Retinal pigment epithelial cell (primary cell): ENCODE measurements at regions not wholly inside any gene's neighbourhood (a gene's known extent, or its start where the extent isn't known, plus 50 kb on each side); places are given as distances from the start of the nearest gene placed in this dataset.

Source experiments
- DNase-seq: peaks from one replicate; pipeline ENCODE4 v3.0.0-alpha.2; 2010; ENCODE audit warnings: low read depth
- H3K4me3 ChIP-seq: 2 replicates; pipeline ENCODE4 v1.5.1; 2011; ENCODE audit warnings: mild to moderate bottlenecking, low read length, control low read depth, moderate library complexity
- TF ChIP-seq, protein P1 (sequence below): conservative IDR thresholded peaks from 2 replicates; pipeline ENCODE4 v1.5.1; 2011; ENCODE audit warnings: low read depth, low read length, control low read depth, inconsistent platforms

DNA sequence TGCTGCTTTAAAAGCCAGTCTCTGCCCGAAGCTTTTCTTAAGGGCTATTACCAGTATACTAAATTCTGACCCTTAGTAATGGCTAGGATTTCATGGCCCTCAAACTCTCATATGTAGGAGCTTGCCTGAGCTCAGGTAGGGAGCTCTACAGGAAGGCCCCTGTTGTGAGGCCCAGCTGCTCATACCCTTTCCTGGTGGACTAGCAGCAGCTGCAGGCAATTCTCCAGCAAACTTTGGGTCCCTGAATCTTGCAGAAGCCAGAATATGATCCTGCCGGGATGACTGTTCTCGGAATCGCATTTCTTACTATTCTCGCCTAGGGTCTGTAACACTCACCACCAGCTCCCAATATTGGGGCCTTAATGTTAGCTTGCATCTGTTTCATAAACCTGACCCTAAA is 106.4 kb upstream of the SERTAD2 start:
- no peak for DNase-seq
- H3K4me3 ChIP-seq, result no peak overlapping the region
- TF ChIP-seq, protein P1, sequence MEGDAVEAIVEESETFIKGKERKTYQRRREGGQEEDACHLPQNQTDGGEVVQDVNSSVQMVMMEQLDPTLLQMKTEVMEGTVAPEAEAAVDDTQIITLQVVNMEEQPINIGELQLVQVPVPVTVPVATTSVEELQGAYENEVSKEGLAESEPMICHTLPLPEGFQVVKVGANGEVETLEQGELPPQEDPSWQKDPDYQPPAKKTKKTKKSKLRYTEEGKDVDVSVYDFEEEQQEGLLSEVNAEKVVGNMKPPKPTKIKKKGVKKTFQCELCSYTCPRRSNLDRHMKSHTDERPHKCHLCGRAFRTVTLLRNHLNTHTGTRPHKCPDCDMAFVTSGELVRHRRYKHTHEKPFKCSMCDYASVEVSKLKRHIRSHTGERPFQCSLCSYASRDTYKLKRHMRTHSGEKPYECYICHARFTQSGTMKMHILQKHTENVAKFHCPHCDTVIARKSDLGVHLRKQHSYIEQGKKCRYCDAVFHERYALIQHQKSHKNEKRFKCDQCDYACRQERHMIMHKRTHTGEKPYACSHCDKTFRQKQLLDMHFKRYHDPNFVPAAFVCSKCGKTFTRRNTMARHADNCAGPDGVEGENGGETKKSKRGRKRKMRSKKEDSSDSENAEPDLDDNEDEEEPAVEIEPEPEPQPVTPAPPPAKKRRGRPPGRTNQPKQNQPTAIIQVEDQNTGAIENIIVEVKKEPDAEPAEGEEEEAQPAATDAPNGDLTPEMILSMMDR, result no peak

DNA sequence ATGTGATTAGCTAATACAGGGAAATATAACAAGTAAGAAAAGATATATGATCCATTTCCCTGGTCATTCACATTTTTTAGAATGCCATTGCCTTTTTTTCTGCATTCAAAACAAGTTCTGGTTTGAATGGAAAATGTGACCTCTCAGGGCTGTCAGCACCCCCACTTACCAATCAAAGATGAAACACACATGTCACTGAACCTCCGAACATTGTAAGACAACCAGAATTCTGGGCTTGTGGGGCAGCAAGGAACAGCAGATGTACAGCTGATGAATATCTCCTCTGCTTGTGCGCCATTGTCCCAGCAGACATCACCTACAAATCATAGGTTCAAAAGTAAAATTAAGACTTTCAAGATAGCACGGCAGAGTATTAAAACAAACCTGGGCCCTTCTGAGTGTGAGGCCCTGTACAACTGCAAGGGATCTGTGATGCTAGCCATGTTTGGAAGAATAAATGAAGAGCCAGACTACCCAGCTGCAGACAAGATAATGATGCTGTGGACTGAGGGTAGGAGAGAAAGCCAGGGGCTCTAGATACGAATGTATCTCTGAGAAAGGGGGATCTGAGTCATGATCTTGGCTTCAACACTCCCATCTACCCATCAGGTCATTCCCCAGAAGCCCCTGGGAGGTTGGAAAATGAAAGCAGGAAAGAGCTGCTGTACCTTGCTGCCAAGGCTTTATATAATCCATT is 108.7 kb upstream of the SERTAD2 start:
- no peak overlapping the region for H3K4me3 ChIP-seq
- TF ChIP-seq, protein P1, result no peak
- no peak for DNase-seq

DNA sequence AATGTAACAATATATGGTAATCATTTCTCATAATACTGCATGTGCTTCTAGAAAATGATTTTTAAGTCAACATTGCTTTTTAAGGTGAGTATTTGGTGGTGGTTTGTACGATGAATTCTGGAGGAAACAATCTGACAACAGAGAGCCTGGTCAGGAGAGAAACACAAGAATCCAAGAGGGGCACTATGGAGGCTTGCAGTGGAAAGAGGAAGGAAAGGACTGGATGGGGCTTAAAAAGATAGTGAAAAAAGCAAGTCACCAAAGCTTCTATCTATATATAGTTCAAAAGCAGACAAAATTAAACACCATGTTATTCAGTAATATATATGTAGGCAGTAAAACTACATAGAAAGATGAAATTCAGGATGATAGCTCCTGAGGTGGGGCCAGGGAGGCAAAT is 109.4 kb upstream of the SERTAD2 start:
- TF ChIP-seq, protein P1, result no peak
- no peak overlapping the region for H3K4me3 ChIP-seq

DNA sequence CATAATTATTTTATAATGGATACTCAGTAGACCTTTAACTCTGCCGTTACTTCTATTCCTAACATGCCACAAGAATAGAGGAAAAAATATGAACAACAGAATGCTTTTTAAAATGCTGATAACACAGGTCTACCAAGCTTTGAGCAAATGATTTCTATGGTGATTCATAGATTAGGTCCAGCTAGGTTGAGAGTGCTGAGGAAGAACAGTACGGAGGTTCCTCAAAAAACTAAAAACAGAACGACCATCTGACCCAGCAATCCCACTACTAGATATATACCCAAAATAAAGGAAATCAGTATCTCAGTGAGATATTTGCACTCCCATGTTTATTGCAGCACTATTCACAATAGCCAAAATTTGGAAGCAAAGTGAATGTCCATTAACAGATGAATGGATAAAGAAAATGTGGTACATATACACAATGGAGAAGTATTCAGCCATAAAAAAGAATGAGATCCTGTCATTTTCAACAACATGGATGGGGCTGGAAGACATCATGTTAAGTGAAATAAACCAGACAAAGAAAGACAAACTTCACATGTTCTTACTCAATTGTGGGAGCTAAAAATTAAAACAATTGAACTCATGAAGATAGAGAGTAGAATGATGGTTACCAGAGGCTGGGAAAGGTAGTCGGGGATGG is 111.6 kb upstream of the SERTAD2 start:
- H3K4me3 ChIP-seq, result no peak overlapping the region
- no peak for DNase-seq
- TF ChIP-seq, protein P1, result no peak

More for the DNA sequence above, 109.4 kb upstream of the SERTAD2 start:
- no peak for DNase-seq

DNA sequence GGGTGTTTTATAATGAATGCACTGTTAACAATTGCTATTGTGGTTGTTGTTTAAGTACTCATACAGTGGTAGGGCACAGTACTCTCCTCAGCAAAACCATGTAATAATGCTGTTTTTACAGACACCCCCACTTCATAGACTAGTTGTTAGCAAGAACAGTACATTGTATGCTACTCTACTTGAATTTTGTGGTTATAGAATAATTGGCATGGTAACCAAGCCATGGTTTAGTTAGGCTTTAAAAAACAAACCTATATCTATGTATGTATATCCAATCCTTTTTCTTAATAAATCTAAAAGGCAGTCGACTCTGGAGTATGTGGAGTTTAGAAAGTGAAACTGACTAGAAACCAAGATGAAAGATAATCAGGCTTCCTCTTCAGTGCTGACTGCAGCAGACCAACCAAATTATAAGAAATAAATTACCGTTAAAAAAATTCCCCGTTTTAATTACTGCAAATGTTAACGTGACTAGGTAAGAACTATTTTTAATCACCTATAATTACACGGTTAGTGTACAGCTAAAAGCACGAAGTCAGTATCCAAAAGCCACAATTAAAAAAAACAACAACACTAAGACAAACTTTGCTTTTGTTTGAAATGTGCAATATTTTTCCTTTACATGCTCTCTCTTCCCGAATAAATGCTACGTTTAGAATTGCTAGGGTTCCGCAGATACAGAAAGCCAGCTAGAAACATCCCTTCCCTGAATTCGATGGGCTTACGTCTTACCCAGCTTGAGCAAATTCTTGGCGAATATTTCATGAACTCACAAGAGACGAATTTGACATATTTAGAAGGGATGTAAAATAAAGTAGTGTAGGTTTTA is 113.3 kb upstream of the SERTAD2 start:
- H3K4me3 ChIP-seq, result peak overlapping the region; percentile 64
- TF ChIP-seq, protein P1, result no peak
- DNase-seq, result no peak

DNA sequence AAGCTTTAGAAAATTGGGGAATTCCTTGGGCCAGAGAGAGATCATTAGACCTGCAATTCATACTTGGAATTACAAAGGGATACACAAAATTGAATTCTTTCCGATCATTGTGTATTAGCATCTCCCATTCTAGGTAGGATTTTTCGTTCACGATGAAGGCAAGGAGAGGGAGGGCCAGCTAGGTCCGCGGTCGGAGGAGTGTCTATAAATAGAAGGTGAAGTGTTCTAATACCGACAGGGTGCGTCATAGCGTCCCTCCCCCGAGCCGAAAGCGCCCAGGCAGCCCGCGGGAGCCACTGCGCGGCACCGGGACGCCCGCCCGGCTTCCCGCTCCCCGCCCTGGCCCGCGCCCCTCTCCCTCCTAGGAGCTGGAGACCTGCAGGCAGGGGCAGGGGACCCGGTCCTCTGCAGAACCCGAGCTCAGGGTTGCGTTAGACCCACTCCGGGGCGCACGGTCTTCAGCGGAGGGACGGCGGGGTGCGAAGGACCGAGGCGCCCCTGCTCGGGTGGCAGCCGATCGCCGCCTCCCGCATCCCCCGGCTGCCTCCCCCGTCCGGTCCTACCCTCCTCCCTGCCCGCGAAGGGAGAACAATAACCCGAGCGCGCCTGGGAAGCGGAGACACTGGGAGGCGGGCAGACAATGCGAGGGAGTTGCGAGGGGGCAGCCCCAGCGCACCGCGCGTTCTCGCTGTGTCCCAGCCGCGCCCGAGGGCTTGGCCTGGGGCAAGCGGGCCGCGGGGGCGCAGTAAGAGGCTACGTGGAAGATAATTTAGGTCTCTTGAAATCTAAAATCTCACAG is 114.2 kb upstream of the SERTAD2 start:
- peak; percentile 75 for DNase-seq
- TF ChIP-seq, protein P1, result no peak
- peak overlapping the region; percentile 64 for H3K4me3 ChIP-seq
